ENCODE measurements at regions not wholly inside any gene's neighbourhood (a gene's known extent, or its start where the extent isn't known, plus 50 kb on each side); places are given as distances from the start of the nearest gene placed in this dataset.

DNA sequence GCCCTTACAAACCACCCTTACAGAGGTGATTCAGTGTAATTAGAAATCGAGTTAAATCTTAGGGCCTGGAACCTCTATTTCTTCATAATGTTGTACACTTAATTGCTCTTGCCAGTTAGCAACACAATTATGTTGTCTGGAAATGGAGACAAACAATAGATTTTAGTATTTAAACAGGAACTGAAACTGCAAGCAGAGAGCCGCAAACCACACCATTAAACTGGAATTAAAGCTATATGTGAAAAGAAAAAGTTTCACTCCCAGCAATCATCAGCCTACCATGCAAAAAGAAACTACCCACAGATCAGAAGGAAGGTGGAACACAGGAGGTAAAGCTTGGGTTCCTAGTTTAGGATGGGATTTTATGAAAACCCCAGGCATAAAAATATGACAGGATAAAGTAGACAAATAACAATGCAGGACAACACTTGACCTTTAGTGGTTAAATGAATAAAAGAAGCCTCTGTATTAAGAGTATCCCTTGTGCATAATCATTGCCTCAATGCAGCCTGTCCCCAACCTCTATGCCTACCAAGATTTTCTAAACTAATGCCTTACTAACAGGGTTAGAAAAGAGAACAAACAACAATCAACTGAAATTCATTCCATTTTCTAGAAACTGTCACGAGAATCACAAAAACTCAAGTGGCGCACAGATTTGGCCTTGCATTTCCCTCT, 304.3 kb upstream of the ESRRG start:
- Histone ChIP-seq H3K27ac (no peak overlapping the region), H3K27me3 (no peaks in the 10 kb centered on the region), H3K4me1 (no peaks in the 10 kb centered on the region), H3K4me3 (no peak overlapping the region), H3K36me3 (no peaks in the 10 kb centered on the region), H3K9me3 (no peaks in the 10 kb centered on the region)
- no peak for DNase-seq
- in situ Hi-C loops (cut with MboI; ENCODE audit: low sequenced_read_pairs in 4 of 4) = no loop called here
- ATAC-seq = no peak
- intact Hi-C loops (cut with DNase I; ENCODE audit: low total_unique reads) = no loop called here
- no peak for TF ChIP-seq POLR2A (IDR thresholded peaks at IDR 0.05)
- TF ChIP-seq, protein P1, sequence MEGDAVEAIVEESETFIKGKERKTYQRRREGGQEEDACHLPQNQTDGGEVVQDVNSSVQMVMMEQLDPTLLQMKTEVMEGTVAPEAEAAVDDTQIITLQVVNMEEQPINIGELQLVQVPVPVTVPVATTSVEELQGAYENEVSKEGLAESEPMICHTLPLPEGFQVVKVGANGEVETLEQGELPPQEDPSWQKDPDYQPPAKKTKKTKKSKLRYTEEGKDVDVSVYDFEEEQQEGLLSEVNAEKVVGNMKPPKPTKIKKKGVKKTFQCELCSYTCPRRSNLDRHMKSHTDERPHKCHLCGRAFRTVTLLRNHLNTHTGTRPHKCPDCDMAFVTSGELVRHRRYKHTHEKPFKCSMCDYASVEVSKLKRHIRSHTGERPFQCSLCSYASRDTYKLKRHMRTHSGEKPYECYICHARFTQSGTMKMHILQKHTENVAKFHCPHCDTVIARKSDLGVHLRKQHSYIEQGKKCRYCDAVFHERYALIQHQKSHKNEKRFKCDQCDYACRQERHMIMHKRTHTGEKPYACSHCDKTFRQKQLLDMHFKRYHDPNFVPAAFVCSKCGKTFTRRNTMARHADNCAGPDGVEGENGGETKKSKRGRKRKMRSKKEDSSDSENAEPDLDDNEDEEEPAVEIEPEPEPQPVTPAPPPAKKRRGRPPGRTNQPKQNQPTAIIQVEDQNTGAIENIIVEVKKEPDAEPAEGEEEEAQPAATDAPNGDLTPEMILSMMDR (IDR thresholded peaks at IDR 0.05 in 4 of 5, conservative IDR thresholded peaks at IDR 0.05 in 1 of 5) = no peak

DNA sequence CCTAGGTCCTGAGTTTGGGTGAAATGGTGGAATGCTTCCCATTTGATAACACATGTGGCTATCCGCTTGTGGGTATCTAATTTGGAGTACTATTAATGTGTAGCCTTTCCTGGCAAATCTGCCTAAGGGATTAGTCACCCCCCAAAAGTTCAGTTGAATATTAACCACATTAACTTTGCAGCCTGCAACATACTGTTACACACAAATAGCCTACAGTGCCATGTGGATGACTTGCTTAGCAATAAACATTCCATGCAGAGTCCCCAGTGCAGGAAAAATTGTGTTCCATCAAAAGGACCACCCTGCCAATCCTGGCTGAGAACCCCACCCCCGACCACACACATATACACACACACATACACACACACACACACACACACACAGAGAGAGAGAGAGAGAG, 303.3 kb upstream of the ESRRG start:
- in situ Hi-C loops (cut with MboI; ENCODE audit: low sequenced_read_pairs in 4 of 4) (no loop called here), intact Hi-C loops (cut with DNase I; ENCODE audit: low total_unique reads) (no loop called here)
- H3K4me3 ChIP-seq = no peak overlapping the region
- no peaks in the 10 kb centered on the region for H3K27me3 ChIP-seq
- DNase-seq = no peak
- H3K4me1 ChIP-seq = no peaks in the 10 kb centered on the region
- no peaks in the 10 kb centered on the region for H3K9me3 ChIP-seq
- no peaks in the 10 kb centered on the region for H3K36me3 ChIP-seq
- no peak for TF ChIP-seq POLR2A (IDR thresholded peaks at IDR 0.05)
- TF ChIP-seq, protein P1 (IDR thresholded peaks at IDR 0.05 in 4 of 5, conservative IDR thresholded peaks at IDR 0.05 in 1 of 5) = no peak
- no peak for ATAC-seq
- H3K27ac ChIP-seq = no peak overlapping the region

DNA sequence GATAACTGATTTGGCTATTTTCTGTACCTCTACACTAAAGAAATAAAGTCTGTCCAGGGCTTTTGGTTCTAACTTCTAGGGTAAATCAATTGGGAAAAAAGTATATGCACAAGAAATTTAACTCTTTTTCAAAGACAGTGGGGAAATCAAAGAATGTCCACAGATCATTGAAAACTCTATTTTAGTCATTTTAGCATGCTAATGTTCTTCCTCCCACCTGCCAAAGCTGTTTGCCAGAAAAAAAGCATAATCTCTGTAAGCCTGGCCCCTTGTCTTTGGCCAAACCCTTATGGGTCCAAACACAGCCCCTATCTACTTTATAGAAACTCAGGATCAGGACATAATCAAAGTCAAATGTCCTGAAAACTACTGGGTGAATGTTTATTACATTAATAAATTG, 302.2 kb upstream of the ESRRG start:
- Histone ChIP-seq H3K27ac (no peak overlapping the region), H3K36me3 (no peaks in the 10 kb centered on the region), H3K4me3 (no peak overlapping the region), H3K4me1 (no peaks in the 10 kb centered on the region), H3K9me3 (no peaks in the 10 kb centered on the region), H3K27me3 (no peaks in the 10 kb centered on the region)
- intact Hi-C loops (cut with DNase I; ENCODE audit: low total_unique reads) (no loop called here), in situ Hi-C loops (cut with MboI; ENCODE audit: low sequenced_read_pairs in 4 of 4) (no loop called here)
- TF ChIP-seq, protein P1 (IDR thresholded peaks at IDR 0.05 in 4 of 5, conservative IDR thresholded peaks at IDR 0.05 in 1 of 5) = no peak
- TF ChIP-seq POLR2A (IDR thresholded peaks at IDR 0.05) = no peak
- DNase-seq (no peak), ATAC-seq (no peak)

DNA sequence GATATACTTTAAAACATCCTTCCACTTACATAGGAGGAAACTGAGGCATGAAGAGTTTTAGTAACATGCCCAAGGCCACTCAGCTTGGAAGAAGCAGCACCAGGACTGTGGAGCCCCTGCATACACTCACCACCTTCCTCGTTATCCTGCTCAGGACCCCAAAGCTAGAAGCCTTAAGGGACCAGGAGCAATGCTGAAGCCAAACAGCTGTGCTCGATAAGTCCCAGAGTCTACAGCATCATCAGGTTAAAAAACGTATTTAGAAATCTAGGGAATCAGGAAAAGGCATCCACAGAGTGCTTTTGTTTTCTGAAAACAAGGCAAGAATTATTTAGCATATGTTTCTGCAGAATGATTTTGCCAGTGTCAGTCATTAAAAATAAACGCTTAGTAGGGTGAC, 301.7 kb upstream of the ESRRG start:
- no peak for TF ChIP-seq POLR2A (IDR thresholded peaks at IDR 0.05)
- TF ChIP-seq, protein P1 (IDR thresholded peaks at IDR 0.05 in 4 of 5, conservative IDR thresholded peaks at IDR 0.05 in 1 of 5) = no peak
- in situ Hi-C loops (cut with MboI; ENCODE audit: low sequenced_read_pairs in 4 of 4) = no loop called here
- Histone ChIP-seq H3K36me3 (no peaks in the 10 kb centered on the region), H3K27ac (no peak overlapping the region), H3K4me3 (no peak overlapping the region), H3K4me1 (no peaks in the 10 kb centered on the region), H3K27me3 (no peaks in the 10 kb centered on the region), H3K9me3 (no peaks in the 10 kb centered on the region)
- intact Hi-C loops (cut with DNase I; ENCODE audit: low total_unique reads) = no loop called here
- no peak for ATAC-seq
- DNase-seq = no peak

DNA sequence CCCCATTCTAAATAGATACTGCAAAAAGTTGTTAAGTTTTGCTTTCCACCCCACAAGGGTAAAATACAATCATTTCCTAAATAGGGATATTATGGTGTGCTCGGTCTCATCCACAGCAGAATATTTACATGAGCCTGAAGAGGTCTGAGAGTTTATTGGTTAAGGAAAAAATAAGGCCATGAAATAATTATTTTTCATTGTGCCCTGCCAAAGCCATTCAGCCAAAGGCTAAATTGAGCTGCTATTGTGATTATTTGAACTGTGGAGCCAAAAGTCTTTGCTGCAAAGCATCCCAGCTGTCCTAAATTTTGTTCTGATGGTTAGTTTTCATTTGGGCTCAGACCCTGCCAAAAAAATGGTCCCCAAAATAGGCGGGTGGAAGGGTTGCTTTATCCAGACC, 298.7 kb upstream of the ESRRG start:
- Histone ChIP-seq H3K4me3 (no peak overlapping the region), H3K27me3 (no peaks in the 10 kb centered on the region), H3K9me3 (no peaks in the 10 kb centered on the region), H3K27ac (no peak overlapping the region), H3K4me1 (no peaks in the 10 kb centered on the region), H3K36me3 (no peaks in the 10 kb centered on the region)
- no peak for DNase-seq
- TF ChIP-seq, protein P1 (IDR thresholded peaks at IDR 0.05 in 4 of 5, conservative IDR thresholded peaks at IDR 0.05 in 1 of 5) = no peak
- no peak for TF ChIP-seq POLR2A (IDR thresholded peaks at IDR 0.05)
- intact Hi-C loops (cut with DNase I; ENCODE audit: low total_unique reads) (no loop called here), in situ Hi-C loops (cut with MboI; ENCODE audit: low sequenced_read_pairs in 4 of 4) (no loop called here)
- ATAC-seq = no peak
